GM12864 (cell line): ENCODE measurements at regions not wholly inside any gene's neighbourhood (a gene's known extent, or its start where the extent isn't known, plus 50 kb on each side); places are given as distances from the start of the nearest gene placed in this dataset.

Experiments
- DNase-seq: peaks from one replicate; pipeline ENCODE4 v3.0.0-alpha.2; 2011; ENCODE audit warnings: low read depth
- H3K4me3 ChIP-seq: 2 replicates; pipeline ENCODE4 v1.5.1; 2011; ENCODE audit warnings: mild to moderate bottlenecking, low read depth, low read length, control low read depth
- TF ChIP-seq, protein P1 (sequence below): IDR thresholded peaks from 2 replicates; pipeline ENCODE4 v1.5.1; 2011; ENCODE audit warnings: low read depth, mild to moderate bottlenecking, moderate library complexity, low read length, control low read depth, inconsistent platforms; ENCODE audit errors: missing control alignments

- no peak for DNase-seq
- TF ChIP-seq, protein P1, sequence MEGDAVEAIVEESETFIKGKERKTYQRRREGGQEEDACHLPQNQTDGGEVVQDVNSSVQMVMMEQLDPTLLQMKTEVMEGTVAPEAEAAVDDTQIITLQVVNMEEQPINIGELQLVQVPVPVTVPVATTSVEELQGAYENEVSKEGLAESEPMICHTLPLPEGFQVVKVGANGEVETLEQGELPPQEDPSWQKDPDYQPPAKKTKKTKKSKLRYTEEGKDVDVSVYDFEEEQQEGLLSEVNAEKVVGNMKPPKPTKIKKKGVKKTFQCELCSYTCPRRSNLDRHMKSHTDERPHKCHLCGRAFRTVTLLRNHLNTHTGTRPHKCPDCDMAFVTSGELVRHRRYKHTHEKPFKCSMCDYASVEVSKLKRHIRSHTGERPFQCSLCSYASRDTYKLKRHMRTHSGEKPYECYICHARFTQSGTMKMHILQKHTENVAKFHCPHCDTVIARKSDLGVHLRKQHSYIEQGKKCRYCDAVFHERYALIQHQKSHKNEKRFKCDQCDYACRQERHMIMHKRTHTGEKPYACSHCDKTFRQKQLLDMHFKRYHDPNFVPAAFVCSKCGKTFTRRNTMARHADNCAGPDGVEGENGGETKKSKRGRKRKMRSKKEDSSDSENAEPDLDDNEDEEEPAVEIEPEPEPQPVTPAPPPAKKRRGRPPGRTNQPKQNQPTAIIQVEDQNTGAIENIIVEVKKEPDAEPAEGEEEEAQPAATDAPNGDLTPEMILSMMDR = no peak
- H3K4me3 ChIP-seq = no peak overlapping the region
Observed at GRCh38 chr21:35404247-35404646, 355.1 kb upstream of the RUNX1 start.

DNA sequence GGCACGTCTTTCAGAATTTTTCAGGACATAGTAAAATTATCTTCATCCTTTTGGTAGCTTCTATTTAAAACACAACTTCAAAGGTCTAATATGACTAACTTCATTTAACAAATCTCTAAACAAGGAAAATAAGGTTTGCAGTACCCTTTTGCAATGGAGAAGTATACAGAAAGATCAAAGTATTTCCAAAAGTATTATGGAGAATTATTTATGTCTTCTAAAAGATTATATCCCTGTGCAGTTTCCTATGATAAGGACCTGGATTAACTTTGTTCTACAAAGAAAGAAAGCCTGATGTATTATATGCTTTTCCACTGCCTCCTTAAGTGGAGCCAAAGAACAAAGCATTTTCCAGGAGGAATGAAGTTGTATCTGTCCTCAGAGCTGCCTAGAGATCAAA is 353.0 kb upstream of the RUNX1 start:
- no peak overlapping the region for H3K4me3 ChIP-seq
- TF ChIP-seq, protein P1 = no peak
- no peak for DNase-seq

DNA sequence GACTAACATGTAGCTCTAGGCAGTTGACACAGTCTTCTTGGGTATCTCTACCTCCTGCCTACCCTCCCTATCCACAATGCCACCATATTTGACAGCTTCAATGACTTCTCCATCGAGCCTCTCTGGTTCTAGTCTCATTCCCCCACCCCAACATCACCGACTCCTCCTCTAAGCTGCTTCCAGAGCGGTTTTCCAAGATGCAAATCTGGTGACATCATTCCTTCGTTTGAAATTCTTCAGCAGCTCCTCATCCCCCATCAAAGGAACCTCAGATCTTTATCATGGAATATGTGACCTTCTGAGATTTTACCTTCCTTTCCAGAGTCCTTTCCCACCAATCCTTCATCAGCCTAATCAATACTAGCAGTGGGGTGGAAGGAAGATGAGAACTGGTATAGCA is 352.4 kb upstream of the RUNX1 start:
- no peak for DNase-seq
- no peak overlapping the region for H3K4me3 ChIP-seq
- TF ChIP-seq, protein P1 = no peak

DNA sequence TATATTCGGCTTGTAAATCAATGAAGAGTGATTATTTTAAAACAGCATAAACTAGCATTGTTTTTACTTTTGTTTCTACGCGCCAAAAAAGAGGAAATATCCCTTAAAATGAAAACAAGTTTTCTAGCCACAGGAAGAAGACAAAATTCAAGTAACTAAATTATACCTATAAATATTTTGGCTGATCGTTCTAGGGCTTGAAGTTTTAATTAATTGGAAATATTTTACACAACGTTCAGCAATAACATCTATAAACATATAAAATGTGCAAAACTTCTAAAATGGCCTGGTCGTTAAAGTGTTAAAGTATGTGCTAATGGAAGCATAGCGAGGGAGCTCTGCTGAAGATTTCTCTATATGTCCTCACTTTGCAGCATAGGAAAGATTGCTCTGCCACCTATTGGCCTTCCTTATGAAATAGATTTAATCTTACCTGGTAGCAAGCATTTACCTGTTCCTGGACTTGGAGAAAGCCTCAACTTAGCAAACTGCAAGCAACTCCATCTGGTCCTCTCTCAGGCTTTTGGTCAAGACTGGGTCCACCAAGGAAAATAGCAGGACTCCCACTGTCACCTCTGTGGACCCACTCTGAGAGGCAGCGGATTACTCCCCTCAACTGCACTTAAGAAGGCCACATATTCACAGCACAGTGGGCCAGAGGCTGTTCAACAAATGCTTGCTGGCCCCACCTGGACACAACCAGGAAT is 351.3 kb upstream of the RUNX1 start:
- no peak overlapping the region for H3K4me3 ChIP-seq
- peak; percentile 36 for DNase-seq
- TF ChIP-seq, protein P1 = peak; percentile 52

- DNase-seq = no peak
- TF ChIP-seq, protein P1 = no peak
- H3K4me3 ChIP-seq = no peak overlapping the region
Observed at GRCh38 chr21:35399706-35400105, 350.6 kb upstream of the RUNX1 start.

DNA sequence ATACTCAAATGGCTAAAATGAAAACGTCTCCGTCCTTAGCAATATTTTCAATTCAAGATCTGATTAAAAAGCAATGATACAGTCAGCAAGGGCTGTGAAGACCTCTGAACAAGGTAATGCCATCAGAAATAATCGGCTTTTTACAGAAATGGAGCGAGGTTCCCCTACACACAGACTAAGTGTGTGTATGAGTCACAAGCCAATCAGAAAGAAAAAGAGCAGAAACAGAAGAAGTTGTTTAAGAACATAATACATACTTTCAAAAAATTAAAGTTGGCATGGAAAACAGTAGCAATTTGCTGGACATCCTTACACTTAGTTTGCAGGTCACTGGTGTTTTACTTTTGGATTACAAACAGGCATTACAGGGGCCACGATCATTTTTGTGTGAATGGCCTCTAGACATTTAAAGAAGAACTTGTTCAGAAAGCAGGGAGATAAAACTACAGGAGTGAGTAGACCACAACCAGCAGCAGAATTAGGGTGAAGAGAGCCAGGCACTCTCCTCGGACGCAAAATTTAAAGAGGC is 350.0 kb upstream of the RUNX1 start:
- TF ChIP-seq, protein P1 = no peak
- no peak overlapping the region for H3K4me3 ChIP-seq
- no peak for DNase-seq
